Endothelial cell of umbilical vein (primary cell): ENCODE measurements at regions not wholly inside any gene's neighbourhood (a gene's known extent, or its start where the extent isn't known, plus 50 kb on each side); places are given as distances from the start of the nearest gene placed in this dataset.

Experiments
- BruUV-seq: library from RNA; stranded (reverse); fragments of 400-500 nt; replicated peaks from 2 replicates; lab custom pipeline; 2021; lab: Mats Ljungman, UMichigan
- CTCF ChIA-PET: fragments of 300-600, 350-600 bp; sonication (Branson Sonifier 250); formaldehyde crosslinking; loops from one replicate; lab custom pipeline; 2021; ENCODE audit warnings: antibody characterized with exemption, inconsistent platforms; lab: Charles Lee
- POLR2A ChIA-PET: fragments of 300-600, 350-600 bp; sonication (Branson Sonifier 250); formaldehyde crosslinking; loops from one replicate; lab custom pipeline; 2021; ENCODE audit warnings: antibody characterized with exemption, inconsistent platforms; lab: Charles Lee
- DNase-seq: peaks from one replicate; pipeline ENCODE4 v3.0.0-alpha.2; 2011; ENCODE audit warnings: low read depth, low spot score
- FAIRE-seq: peaks from 2 replicates; lab custom pipeline; 2011; peaks lifted over from hg19 to GRCh38; lab: Jason Lieb, UNC
- H2AFZ ChIP-seq: 2 replicates; pipeline ENCODE4 v1.6.0; 2012; ENCODE audit warnings: low read depth, low read length, control low read depth, inconsistent platforms
- H3K27ac ChIP-seq: 2 replicates; pipeline ENCODE4 v1.5.1; 2011; ENCODE audit warnings: low read depth, mild to moderate bottlenecking, control low read depth, low read length, moderate library complexity; ENCODE audit not compliant: insufficient read depth
- H3K27me3 ChIP-seq, 2 experiments: 2 replicates each; pipeline versions ENCODE4 v1.6.0 to v1.6.1; 2011; ENCODE audit warnings: low read length in 2 of 2, mixed read lengths in 1 of 2; ENCODE audit not compliant: control insufficient read depth in 2 of 2, insufficient read depth in 2 of 2
- H3K36me3 ChIP-seq, 2 experiments: 2 replicates in 1 of 2; 3 replicates in 1 of 2; pipeline ENCODE4 v1.5.1; 2011; ENCODE audit warnings: low read length in 2 of 2, mild to moderate bottlenecking in 1 of 2, moderate library complexity in 1 of 2; ENCODE audit not compliant: control insufficient read depth in 2 of 2, insufficient read depth in 2 of 2; ENCODE audit errors: extremely low read depth in 1 of 2
- H3K4me1 ChIP-seq: 3 replicates; pipeline ENCODE4 v1.5.1; 2011; ENCODE audit warnings: mild to moderate bottlenecking, low read length; ENCODE audit not compliant: control insufficient read depth, insufficient read depth; ENCODE audit errors: extremely low read depth
- H3K4me2 ChIP-seq: 2 replicates; pipeline ENCODE4 v1.6.1; 2011; ENCODE audit warnings: low read length, control low read depth, mixed read lengths; ENCODE audit not compliant: insufficient read depth
- H3K4me3 ChIP-seq, 3 experiments: fragments of 200-600 bp in 1 of 3; sonication (generic), shearing (Covaris generic) in 1 of 3; replicated peaks in 1 of 3; 2 replicates each; pipeline ENCODE4 v1.5.1; 2011 to 2016; ENCODE audit warnings: control low read depth in 3 of 3, low read length in 3 of 3, mild to moderate bottlenecking in 2 of 3, inconsistent platforms in 1 of 3, low read depth in 1 of 3, moderate library complexity in 1 of 3; ENCODE audit not compliant: insufficient read depth in 1 of 3
- H3K79me2 ChIP-seq: 2 replicates; pipeline ENCODE4 v1.6.0; 2012; ENCODE audit warnings: low read length, inconsistent platforms; ENCODE audit not compliant: control insufficient read depth, insufficient read depth
- H3K9ac ChIP-seq: replicated peaks from 2 replicates; pipeline ENCODE3; 2011; ENCODE audit warnings: low read length, control low read depth; ENCODE audit not compliant: insufficient read depth; ENCODE audit errors: extremely low read depth
- H3K9me1 ChIP-seq: replicated peaks from 3 replicates; pipeline ENCODE4 v1.6.0; 2011; ENCODE audit warnings: mild to moderate bottlenecking, low read length; ENCODE audit not compliant: control insufficient read depth, insufficient read depth; ENCODE audit errors: extremely low read depth
- H3K9me3 ChIP-seq: replicated peaks from 2 replicates; pipeline ENCODE4 v1.5.1; 2012; ENCODE audit warnings: low read length, inconsistent platforms; ENCODE audit not compliant: control insufficient read depth, insufficient read depth
- H4K20me1 ChIP-seq: replicated peaks from 2 replicates; pipeline ENCODE3; 2011; ENCODE audit warnings: mild to moderate bottlenecking, low read length; ENCODE audit not compliant: control insufficient read depth, insufficient read depth; ENCODE audit errors: extremely low read depth
- EZH2 ChIP-seq: IDR thresholded peaks from 2 replicates; pipeline ENCODE4 v1.6.1; 2012; ENCODE audit warnings: borderline replicate concordance, low read depth, mild to moderate bottlenecking, moderate library complexity, low read length, inconsistent platforms; ENCODE audit not compliant: severe bottlenecking
- FOS ChIP-seq: IDR thresholded peaks from 2 replicates; pipeline ENCODE4 v1.6.1; 2011; ENCODE audit warnings: mild to moderate bottlenecking, low read length, moderate library complexity, borderline replicate concordance; ENCODE audit not compliant: insufficient read depth
- GATA2 ChIP-seq: IDR thresholded peaks from 2 replicates; pipeline ENCODE4 v1.7.0; 2011; ENCODE audit warnings: low read depth, mild to moderate bottlenecking, moderate library complexity, mixed read lengths, low read length; ENCODE audit not compliant: insufficient read length, insufficient read depth
- JUN ChIP-seq: IDR thresholded peaks from 2 replicates; pipeline ENCODE4 v1.6.1; 2011; ENCODE audit warnings: borderline replicate concordance, low read depth; ENCODE audit not compliant: insufficient read length, insufficient read depth
- MYC ChIP-seq: IDR thresholded peaks from one replicate; pipeline ENCODE4 v1.6.1; 2011; ENCODE audit warnings: mild to moderate bottlenecking, low read depth, low read length
- POLR2A ChIP-seq: IDR thresholded peaks from 2 replicates; pipeline ENCODE4 v1.6.1; 2012; ENCODE audit warnings: low read depth, mild to moderate bottlenecking, control low read depth, low read length
- POLR2AphosphoS5 ChIP-seq: IDR thresholded peaks from 2 replicates; pipeline ENCODE4 v1.6.1; 2012; ENCODE audit warnings: low read depth, mild to moderate bottlenecking, control low read depth, low read length, moderate library complexity; ENCODE audit not compliant: insufficient read depth
- dilution Hi-C: fragments of 300-500 bp; cut with MboI; formaldehyde crosslinking; loops from one replicate; pipeline ENCODE4 v1.15.0; 2019; ENCODE audit warnings: low sequenced_read_pairs; ENCODE audit not compliant: extremely low pct_ligation_motif_present
- intact Hi-C: fragments of 100-400 bp; cut with micrococcal nuclease; formaldehyde crosslinking; loops from one replicate; pipeline ENCODE4 v1.10.0; 2022
- TF ChIP-seq, protein P1 (sequence below): IDR thresholded peaks from 2 replicates; pipeline ENCODE4 v1.6.1; 2011; ENCODE audit not compliant: insufficient read depth, insufficient read length
- TF ChIP-seq, protein P2 (sequence below), 2 donors: IDR thresholded peaks; 1 replicate in 1 of 2; 2 replicates in 1 of 2; pipeline ENCODE4 v1.5.1; 2011; ENCODE audit warnings: low read length in 2 of 2, mild to moderate bottlenecking in 2 of 2, moderate library complexity in 2 of 2, control low read depth in 1 of 2, inconsistent platforms in 1 of 2, low read depth in 1 of 2; ENCODE audit not compliant: insufficient read depth in 1 of 2; ENCODE audit errors: extremely low read depth in 1 of 2

DNA sequence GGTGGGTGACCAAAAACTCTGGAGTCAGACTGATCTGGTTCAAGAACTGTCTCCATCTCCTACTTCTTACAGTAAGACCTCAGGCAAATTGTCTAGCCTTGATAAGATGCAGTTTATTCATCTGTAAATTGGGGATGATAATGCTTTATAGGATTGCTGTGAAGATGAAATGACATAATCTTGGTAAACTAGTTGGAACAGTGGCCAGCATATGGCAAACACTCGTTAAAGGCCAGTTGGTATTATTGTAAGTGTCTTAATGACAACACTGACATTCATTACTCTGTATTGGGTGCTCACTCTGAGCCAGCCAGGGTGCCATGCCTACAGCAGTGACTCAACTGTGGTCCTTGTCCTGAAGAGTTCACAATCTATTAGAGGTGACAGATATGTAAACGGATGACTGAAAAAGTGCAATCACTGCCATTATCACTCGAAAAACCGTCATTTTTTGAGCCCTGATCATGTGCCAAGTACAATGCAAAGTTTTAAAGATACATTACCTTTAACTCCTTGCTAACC lies 84.9 kb upstream of the HSPA9 start:
- H3K9me3 ChIP-seq: no peaks in the 10 kb centered on the region
- no peak overlapping the region for H3K4me2 ChIP-seq
- no peaks in the 10 kb centered on the region for H3K36me3 ChIP-seq
- H3K9me1 ChIP-seq: no peaks in the 10 kb centered on the region
- ChIA-PET POLR2A (no interaction called here), CTCF (no interaction called here)
- H3K4me1 ChIP-seq: no peaks in the 10 kb centered on the region
- FAIRE-seq (no peak), DNase-seq (no peak)
- H4K20me1 ChIP-seq: no peaks in the 10 kb centered on the region
- no peak overlapping the region for H2AFZ ChIP-seq
- H3K27ac ChIP-seq: no peak overlapping the region
- no peak overlapping the region for H3K4me3 ChIP-seq
- H3K9ac ChIP-seq: no peak overlapping the region
- intact Hi-C loops (no loop called here), dilution Hi-C loops (no loop called here)
- peaks cover 3 to 8% of the 10 kb centered on the region in 2 experiments for H3K27me3 ChIP-seq
- no peak for TF ChIP-seq POLR2A
- TF ChIP-seq POLR2AphosphoS5: no peak
- no peak for TF ChIP-seq MYC
- TF ChIP-seq, protein P1, sequence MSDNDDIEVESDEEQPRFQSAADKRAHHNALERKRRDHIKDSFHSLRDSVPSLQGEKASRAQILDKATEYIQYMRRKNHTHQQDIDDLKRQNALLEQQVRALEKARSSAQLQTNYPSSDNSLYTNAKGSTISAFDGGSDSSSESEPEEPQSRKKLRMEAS: no peak
- TF ChIP-seq FOS: no peak
- TF ChIP-seq EZH2: no peak
- TF ChIP-seq, protein P2, sequence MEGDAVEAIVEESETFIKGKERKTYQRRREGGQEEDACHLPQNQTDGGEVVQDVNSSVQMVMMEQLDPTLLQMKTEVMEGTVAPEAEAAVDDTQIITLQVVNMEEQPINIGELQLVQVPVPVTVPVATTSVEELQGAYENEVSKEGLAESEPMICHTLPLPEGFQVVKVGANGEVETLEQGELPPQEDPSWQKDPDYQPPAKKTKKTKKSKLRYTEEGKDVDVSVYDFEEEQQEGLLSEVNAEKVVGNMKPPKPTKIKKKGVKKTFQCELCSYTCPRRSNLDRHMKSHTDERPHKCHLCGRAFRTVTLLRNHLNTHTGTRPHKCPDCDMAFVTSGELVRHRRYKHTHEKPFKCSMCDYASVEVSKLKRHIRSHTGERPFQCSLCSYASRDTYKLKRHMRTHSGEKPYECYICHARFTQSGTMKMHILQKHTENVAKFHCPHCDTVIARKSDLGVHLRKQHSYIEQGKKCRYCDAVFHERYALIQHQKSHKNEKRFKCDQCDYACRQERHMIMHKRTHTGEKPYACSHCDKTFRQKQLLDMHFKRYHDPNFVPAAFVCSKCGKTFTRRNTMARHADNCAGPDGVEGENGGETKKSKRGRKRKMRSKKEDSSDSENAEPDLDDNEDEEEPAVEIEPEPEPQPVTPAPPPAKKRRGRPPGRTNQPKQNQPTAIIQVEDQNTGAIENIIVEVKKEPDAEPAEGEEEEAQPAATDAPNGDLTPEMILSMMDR (IDR thresholded peaks at IDR 0.05; ENCODE audit: extremely low read depth in 1 of 2, insufficient read depth in 1 of 2, low read depth in 1 of 2, low read length in 2 of 2): no peak
- no peak for TF ChIP-seq JUN
- no peak for TF ChIP-seq GATA2
- no peaks in the 10 kb centered on the region for H3K79me2 ChIP-seq
- no TSS peak for BruUV-seq
